Amniotic stem cell (primary cell): ENCODE measurements at regions not wholly inside any gene's neighbourhood (a gene's known extent, or its start where the extent isn't known, plus 50 kb on each side); places are given as distances from the start of the nearest gene placed in this dataset.
A peak's percentile ranks its signal among the peaks of the same experiment; 100 is the strongest.
"Not testable (repeated sequence)": the region's sequence is repeated elsewhere in the genome, so short reads cannot be mapped to it uniquely, and the experiment has no call there.

ENCODE experiments used
- DNase-seq: peaks from one replicate; lab custom pipeline; 2025; lab: John Stamatoyannopoulos, UW

DNA sequence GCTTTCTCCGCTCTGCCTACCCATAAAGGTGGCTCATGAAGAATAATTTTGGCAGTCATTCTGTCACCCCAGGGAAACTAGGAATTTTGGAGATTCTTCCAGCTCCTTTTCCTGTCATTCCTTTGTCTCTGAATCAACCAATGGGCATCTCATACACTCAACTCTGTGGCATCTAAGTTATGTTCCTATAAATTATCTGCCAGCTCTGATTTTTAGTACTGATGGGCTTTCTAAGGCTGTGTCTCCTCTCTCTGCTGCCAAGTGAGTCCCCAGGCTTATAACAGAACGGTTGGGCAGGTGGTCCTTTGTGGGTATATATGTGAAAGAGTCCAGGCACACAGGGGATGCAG lies 226.8 kb downstream of the NMUR2 start:
- DNase-seq = no peak

DNA sequence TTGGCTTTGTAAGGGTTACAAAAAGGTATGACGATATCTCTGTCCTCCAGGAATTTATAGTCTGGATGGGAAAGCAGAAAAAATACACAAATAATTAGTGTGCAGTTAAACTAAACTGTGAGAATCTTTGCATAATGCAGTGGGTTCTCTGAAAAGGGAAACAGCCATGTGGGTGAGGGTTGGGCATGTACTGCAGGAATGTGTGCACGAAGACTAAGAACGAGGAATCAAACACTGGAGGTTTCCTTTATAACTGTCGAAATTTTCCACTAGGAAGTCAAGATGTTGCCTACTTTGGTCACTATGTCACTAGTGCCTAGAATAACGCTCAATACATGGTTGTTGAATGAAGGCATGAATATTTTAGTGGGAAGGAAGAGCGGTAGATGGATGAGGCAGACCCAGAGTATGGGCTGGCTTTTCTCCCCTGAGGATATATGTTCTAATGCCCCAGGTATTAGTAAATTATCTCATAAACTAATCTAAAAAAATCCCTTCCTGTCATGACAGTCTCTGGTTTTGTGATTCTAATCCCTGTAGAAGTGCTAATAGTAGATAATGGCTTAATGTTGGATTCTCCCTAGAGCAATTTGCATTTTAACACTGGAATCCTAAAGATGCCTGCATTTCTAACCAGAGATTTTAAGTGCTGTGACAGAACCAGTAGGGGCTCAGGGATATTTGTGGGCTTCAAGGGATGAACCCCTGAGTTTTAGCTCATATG lies 227.3 kb downstream of the NMUR2 start:
- DNase-seq = no peak

DNA sequence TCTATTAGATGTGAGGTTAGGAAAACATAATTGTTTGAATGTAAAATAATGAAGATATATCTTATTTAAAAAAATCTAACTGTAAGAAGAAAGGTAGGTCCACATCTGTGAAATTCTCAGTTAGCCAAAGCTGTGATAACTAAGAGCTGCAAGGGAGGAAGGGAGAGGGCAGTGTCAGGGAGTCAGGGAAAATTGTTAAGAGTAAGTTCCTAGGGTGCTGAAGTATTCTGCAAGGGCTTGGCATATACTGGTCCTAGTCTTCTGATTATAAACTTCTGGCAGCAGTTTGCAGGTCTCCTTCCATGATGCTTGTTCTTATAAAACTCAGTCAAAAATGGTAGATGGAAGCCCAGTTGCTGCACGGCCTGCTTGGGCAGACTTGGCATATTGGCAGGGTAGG lies 233.2 kb downstream of the NMUR2 start:
- no peak for DNase-seq

DNA sequence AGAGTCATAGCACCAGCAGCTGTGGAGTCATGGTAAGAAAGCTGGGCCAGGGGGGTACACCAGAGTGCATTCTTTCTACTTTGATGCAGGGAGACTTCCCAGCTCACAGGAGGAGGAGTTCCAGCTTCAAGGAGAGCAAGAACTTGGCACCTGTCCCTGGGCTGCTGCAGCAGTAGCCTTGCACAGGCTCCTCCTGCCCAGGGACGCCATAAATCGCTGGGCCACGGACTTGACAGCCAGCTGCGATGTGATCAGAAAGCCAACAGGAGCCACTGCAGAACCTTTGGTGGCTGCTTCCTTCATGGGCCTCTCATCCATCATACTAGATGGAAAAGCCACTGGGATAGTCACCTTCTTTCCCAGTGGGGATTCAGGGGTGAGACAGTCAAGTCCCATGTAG lies 234.7 kb downstream of the NMUR2 start:
- DNase-seq = no peak

DNA sequence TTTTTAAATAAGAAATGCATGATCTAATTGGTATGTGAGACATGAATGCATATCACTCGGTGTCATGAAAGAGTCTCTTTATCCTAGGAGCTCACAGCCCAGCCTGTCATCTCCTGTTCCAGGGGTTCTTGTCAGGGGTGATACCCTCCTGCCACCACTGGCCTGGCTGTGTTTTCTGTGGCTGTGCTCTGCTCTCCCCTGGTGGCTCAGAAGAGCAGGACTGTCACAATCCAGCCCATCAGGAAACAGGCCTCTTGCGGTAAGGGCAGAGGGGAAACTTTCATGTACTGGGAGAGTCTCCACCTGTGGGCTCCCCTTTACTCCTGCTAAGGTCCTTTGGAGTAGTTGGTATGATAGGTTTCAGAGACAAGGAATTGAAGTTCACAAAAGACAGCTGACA lies 240.2 kb upstream of the GLRA1 start:
- no peak for DNase-seq

DNA sequence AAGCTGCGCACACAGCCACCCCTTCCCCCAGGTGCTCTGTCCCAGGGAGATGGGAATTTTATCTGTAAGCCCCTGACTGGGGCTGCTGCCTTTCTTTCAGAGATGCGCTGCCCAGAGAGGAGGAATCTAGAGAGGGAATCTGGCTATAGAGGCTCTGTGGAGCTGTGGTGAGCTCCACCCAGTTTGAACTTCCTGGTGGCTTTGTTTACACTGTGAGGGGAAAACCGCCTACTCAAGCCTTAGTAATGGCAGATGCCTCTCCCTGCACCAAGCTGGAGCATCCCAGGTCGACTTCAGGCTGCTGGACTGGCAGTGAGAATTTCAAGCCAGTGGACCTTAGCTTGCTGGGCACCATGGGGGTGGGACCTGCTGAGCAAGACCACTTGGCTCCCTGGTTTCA lies 235.2 kb upstream of the GLRA1 start:
- not testable (repeated sequence) for DNase-seq

DNA sequence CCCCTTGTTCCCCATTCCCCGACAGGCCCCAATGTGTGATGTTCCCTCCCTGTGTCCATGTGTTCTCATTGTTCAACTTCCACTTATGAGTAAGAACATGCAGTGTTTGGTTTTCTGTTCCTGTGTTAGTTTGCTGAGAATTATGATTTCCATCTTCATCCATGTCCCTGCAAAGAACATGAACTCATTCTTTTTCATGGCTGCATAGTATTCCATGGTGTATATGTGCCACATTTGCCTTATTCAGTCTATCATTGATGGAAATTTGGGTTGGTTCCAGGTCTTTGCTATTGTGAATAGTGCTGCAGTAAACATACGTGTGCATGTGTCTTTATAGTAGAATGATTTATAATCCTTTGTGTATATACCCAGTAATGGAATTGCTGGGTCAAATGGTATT lies 229.8 kb upstream of the GLRA1 start:
- not testable (repeated sequence) for DNase-seq

DNA sequence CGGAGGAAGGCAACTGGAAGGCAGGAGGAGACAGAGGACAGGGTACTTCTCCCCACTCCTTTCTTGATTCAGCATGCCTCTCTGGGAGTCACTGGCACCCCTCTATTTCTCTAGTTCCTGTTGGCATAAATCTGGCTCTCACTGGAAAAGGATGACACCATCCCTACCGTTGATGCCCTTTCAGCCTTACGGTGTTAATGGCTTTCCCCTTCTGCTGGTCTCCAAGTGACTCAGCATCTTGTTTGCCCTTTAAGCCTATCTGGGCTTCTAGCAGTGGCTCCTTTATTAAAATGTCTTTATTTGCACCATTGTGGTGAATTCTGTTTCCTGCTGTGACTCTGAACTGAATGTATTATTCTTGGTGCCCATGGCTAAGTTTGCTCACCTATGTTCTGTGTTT lies 227.3 kb upstream of the GLRA1 start:
- no peak for DNase-seq

DNA sequence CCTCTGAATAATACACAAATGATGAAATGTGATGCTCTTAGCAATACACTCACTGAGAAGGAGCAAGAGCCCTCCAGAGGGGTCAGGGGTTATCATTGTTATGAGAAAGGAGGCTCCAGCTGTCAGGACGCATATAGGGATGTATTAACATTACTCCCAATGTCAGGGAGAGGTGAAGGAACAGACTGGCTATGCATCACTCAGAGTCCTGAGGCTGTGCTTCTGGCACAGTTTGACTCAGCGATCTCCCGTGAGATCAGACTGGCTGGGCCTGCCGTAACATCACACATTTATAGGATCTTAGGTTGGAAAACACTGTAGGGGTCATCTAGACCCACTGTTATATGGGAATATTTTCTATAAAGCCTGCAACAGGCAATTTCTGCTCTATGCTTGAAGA lies 226.5 kb upstream of the GLRA1 start:
- DNase-seq = no peak

DNA sequence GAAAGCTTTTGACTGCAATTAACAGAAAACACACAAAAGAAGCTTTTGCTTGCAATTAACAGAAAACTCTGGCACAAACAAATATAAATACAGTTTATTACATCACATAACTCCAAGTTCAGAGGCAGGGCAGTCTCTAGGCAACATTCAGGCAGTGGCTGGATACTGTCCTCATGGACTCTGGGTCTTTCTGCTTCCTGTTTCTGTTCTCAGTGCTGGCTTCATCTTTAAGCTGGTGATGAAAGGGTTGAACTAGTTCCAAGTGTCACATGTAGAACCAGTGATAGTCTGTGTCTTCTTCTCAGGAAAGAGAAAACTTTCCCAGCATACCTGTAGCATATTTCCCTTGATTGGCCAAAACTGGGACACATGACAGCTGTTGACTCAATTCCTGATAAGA lies 222.6 kb upstream of the GLRA1 start:
- no peak for DNase-seq

DNA sequence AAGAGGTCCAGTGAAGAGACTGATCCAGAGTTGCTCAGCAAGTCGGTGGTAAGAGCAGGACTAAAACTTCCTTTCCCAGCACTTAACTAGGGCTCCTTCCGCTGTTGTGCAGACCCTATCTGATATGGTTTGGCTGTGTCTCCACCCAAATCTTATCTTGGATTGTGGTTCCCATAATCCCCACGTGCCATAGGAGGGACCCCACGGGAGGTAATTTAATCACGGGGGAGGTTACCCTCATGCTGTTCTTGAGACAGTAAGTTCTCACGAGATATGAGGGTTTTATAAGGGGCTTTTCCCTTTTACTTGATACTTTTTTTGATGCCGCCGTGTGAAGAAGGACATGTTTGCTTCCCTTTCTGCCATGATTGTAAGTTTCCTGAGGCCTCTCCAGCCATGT lies 221.9 kb upstream of the GLRA1 start:
- DNase-seq = no peak

DNA sequence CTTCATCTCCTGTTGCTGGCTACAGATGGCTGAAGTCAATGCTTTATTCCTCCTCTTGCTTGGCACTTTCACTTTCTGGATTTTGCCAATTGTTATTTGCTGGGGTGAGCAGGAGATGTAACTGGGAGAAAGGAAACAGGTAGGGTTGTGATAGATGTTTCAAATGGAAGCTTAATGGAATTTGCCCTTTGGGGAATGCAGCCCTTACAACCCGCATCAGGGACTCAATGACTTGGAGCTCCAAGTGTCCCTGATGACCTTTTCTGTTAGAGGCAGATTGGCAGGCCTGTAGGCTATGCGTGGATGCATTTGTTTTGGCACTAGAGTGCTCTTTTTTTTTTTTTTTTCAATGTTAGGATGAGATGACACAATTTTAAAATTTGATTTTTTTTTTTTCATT lies 219.9 kb upstream of the GLRA1 start:
- no peak for DNase-seq

DNA sequence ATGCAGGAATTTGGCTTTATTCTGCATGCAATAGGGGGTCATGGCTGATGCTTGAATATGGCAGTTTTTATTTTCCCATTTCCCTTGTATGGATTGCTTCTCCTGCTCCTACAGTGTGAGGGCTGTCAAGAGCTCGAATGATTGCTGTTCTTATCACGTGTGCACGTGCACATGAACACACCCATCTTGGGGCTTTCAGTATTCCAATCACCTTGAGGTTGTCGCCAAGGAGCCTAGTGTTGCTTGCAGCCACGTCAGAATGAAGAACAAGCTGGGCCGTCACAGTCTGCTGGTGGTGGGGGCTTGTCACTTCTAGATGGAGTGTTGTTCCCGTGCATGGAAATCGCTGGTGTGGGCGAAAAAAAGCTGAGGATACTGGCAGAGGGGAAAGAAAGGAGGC lies 219.4 kb upstream of the GLRA1 start:
- DNase-seq = no peak

DNA sequence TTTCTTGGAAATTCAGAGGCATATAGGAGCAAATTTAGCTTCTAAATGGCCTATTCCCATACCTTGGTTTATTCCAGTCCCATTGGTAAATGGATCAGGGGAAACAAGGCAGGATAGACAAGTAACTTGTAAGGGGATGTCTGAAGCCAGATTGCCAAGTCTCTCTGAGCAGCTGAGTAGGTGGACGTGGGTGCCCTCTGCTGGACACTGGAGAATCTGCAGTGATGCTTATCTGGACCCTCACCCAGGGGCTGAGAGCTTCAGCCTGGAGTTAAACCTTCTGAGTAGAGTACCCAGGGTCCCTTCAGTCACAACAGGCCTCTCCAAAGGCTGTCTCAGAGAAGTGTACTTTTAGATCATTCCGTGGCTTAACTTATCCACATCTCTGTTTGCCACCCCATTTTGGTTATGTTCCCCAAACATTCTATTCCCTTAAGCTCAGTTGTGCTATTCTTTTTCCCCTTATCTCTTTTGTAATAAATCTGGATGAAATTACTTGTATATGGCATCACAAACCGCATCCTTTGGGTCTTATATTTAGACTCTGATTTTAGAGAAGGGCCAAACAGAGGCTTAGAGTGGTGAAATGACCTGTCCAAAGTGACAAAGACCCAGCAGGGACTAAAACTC lies 218.3 kb upstream of the GLRA1 start:
- peak; percentile 32 for DNase-seq

DNA sequence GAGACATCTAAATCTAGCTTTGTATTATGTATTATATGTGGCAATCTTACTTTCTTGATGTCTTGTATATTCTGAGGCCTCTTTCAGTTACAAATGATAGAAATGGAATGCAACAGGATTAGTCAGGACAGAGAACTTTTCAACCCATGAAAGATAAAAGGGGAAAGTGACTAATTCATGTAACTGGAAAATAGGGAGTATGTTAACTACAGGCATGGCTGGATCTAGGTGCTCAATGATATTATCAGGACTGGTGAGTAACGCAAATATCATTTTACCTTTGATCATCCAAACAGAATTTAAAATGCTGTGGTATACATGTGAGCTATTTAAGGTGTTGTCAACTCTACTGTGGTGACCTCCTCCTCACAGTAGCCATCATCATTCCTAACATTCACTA lies 215.7 kb upstream of the GLRA1 start:
- no peak for DNase-seq

DNA sequence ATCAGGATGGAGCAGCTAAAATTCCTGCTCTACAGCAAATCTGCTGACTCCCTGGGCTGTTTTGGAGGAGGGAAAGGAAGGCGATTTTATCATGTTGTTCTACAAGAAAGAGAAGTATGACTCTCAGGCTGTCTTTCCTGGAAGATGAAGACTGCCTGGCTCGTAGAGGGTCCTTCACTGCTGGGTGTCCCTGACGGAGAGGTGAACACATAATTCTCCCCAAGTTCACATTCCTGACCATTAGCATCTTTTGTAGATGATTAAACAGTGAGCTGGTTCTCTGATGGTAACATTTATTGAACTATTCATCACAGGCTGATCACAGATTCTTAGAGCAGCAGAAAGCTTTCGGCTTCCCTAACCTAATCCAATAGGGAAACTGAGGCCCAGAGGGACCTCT lies 212.4 kb upstream of the GLRA1 start:
- DNase-seq = no peak

DNA sequence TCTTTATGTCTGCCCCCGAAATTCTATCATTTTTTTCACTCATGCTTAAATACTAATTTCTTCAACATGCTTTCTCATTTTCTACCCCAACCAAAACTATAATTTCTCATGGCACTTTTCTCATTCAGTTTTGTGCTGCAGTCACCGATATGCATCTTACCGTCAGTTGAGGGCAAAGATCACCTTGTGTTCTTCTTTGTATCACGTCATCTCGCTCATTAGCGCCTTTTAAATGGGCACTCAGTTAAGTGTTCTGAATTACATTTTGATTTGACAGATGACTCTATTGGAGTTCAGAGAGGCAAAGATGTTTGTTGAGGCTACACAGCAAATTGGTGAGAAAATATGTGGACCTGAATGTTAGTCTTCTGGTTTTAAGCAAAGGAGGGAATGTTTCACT lies 211.7 kb upstream of the GLRA1 start:
- DNase-seq = no peak

DNA sequence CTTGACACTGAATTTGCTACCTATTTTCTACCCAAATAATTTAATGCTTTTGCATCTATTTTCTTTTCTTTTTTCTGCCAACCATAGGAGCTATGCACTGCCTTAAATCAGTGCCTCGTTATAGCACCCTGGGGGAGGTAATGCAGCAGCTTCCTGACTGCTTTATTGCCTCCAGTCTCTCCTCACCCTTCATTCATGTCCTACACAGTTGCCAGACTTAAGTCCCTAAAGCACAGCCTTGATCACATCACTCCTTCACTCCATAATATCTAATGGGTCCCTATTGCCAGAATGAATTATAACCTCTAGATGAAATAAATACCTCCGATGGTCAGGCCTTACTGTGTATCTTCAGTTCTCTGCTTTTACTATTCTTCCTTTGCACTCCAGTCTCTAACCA lies 211.2 kb upstream of the GLRA1 start:
- no peak for DNase-seq

DNA sequence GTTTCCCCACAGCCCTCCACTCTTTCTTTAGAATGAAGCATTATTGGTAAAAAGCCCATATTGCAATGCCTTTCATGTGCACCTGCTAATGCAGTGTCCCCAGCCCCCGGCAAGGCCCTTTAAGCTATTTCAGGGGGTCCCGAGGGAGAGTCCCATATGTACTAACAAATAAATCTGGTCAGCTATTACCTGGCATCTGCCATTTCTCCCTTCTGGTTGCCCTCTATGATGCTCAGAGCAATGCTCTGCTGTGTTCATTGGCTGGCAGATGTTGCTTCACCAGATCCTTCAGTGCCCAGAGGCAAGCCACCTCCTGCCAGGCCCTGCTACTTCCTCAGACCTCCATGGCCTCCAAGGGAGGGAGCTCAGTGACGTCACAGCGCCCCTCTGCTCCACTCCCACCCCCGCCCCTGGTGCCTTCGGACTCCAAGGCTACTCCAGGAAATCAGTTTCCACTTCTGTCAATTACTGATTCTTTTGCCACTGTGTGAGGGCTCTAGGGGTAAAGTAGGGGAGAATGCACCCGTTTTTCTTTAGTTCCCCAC lies 201.1 kb upstream of the GLRA1 start:
- no peak for DNase-seq

DNA sequence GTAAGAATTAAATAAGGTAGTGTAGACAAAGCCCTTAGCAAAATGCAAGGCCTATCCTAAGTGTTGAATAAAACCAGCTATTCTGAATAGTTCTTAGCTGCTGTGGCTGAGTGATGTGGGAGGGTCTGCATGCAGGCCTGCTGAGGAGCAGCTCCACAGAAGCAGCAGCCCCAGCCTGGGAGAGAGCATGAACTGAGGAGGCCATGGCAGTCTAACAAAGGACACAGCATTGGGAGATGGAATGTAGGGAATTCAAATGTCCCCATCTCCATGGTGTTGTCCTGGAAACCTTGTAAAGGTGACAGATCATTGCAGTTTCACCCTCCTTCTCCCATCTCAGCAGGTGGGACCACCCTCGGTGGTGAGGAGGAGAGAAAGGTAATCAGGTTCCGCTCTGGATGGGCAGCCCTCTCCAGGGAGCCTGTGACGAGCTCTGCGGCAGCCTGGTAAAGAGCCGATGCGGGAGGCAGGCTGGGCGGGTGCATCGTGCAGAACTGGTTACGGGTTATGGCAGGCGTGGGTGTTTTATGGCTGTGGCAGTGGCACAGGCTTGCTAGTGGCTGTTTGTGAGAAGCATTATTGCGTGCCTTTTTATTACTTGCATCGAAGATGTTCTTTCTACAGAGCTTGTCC lies 199.9 kb upstream of the GLRA1 start:
- no peak for DNase-seq

DNA sequence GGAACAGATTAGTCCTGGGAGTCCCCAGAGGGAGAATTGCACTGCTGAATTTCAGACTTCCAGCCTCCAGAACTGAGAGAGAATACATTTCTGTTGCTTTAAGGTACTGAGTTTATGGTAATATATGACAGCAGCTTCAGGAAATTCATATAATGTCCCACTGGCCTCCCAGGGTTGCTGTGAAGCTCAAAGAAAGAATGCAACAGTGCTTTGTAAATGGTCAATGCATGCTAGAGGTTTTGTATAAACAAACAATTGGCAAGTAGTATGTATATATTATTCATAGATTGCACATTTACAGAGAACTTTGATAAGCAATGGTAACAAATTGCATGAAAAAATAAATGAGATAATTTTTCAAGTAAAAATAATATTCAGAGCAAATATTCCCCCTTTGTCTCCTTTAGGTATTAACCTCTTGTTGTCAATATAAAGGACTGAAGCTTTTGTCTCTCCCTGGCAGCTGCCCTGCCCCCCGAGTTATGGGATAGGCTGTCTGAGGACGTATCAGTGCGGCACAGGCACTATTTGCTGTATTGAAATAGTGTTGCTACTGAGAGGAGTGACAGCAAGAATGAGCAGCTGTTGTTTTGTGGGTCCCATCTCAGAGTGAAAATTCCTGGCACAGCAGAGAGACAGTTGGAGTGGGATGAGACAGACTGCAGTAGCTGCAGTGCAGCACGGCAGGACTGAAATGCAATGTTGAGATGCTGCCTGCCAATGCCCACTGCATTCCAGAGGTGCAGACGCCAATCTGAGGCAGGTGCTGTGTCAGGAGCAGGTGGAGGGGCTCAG lies 194.2 kb upstream of the GLRA1 start:
- DNase-seq = no peak

DNA sequence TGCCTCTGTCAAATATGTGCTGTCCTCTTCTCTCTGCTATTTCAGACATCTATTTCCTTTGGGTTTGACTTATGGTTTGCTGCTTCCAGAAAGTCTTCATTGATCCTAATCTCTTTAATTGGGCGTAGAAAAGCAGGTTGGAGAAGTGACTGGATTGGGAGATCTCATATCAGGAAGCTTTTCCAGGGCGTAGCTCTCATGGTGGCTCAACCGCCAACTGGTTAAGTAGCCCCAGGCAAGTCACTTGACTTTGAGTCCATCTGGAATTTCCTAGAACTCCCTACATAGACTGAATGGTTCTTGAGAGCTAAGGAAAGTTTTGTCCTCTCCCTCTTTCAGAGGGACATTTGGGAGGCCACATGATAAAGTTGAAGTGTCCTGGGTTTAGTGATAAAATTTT lies 192.3 kb upstream of the GLRA1 start:
- no peak for DNase-seq

DNA sequence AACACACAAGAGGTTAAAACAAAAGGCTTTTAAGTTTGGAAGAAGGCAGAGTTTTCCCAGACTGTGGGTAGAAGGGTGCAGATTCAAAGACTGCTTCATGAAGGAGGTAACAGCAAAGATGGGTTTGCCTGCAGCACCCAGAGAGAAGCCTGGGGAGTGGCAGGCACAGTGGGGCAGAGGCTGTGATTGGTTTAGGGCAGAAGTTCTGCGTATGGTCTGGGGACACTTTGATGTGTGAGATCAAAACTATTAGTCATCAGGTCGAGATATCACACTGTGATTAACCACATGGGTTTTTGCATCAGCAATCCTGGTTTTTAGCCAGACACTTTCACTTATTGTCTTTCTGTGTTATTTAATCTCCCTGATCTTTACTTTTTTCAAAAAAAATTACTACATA lies 188.8 kb upstream of the GLRA1 start:
- no peak for DNase-seq
